GM18870 (cell line): ENCODE measurements at regions not wholly inside any gene's neighbourhood (a gene's known extent, or its start where the extent isn't known, plus 50 kb on each side); places are given as distances from the start of the nearest gene placed in this dataset.
A peak's percentile ranks its signal among the peaks of the same experiment; 100 is the strongest.

Experiments
- ATAC-seq: cut with Tn5 transposase; IDR thresholded peaks from one replicate; pipeline ENCODE4 v1.9.1; 2021; ENCODE audit warnings: moderate library complexity; ENCODE audit not compliant: unreplicated experiment

- no peak for ATAC-seq
These were observed 411.2 kb downstream of the PLPP3 start for GRCh38 chr1:56168176-56168575.

DNA sequence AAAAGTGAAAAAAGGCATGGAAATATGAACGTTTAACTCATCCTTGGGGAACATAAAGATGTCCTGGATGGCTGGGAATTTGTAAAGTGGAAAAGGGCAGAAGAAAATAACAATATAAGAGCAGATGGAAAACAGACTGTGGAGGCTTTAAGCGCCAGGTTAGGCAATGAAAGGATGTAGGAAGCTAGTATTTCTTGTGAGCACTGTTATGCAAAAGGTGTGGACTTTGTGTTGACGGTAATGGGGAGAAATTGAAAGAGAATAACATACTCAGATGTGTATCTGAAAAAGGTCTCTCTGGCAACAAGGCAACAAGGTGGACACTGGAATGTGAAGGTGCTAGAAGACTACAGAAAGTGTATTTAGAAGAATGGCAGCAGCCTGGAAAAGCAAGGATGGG, 411.8 kb downstream of the PLPP3 start:
- ATAC-seq = no peak

DNA sequence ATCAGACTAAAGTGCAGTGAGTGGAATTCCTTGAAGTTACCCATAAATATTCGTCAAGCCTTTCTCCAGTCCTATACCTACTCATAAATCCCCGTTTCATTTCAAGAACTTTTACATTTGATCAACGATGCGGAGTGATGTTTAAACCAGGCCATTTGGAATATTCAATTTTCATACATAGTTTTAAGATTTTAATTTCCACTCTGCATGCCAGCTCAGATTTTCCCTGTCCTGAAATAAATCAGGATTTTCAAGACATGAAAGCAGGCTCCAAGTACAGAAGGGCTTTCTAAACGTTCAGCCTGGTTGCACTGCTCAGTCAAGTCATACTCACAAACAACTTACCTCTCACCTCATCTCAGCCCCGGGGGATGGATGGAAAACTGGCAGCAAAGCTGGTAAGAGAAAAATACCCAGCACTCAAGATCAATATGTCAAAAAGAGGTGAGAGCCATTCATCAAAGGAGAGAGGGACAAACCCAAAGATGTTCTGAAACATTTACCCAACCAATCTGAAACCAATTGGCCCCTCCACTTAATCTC, 418.5 kb downstream of the PLPP3 start:
- ATAC-seq = no peak

- ATAC-seq = no peak
These were observed 422.1 kb downstream of the PLPP3 start for GRCh38 chr1:56156971-56157876.

DNA sequence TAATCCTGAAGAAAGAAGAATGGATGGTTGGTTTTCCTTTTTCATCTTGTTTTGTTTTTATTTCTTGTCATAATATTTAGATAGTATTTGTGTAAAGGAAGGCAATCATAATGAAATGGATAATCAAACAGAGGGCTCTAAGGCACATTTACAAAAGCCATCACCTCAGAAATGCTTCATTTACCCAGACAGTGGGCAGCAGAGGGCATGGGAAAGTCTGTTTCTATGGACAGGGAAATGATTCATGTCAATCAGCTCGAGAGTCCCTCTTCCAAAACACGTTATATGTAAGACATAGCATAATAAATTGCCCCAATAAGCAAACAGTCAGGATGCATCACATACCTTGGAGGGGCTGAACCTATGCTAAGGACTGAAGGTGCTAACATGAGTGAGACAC, 426.1 kb downstream of the PLPP3 start:
- ATAC-seq = no peak

DNA sequence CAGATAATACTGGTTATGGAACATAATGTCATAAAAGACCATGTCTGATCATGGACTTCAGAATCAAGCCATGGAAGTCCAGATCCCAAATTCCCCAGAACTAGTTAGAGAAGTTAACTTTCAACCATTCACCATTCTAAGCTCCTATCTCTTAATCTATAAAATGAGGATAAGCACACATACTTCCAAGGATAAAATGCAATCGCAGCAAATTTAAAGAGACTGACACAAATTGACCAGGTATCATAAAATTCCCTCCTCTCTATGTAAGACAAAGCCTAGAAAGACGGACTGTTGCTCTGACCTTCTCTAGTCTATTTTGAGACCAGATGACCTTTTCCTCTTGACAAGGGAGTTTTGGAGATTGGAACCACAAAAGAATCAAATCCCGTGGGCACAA, 426.7 kb downstream of the PLPP3 start:
- ATAC-seq = no peak

GRCh38 chr1:56151402-56151801, 428.0 kb downstream of the PLPP3 start:
- no peak for ATAC-seq

- no peak for ATAC-seq
These were observed 428.7 kb downstream of the PLPP3 start for GRCh38 chr1:56150441-56151215.

- no peak for ATAC-seq
These were observed 429.6 kb downstream of the PLPP3 start for GRCh38 chr1:56149761-56150160.

DNA sequence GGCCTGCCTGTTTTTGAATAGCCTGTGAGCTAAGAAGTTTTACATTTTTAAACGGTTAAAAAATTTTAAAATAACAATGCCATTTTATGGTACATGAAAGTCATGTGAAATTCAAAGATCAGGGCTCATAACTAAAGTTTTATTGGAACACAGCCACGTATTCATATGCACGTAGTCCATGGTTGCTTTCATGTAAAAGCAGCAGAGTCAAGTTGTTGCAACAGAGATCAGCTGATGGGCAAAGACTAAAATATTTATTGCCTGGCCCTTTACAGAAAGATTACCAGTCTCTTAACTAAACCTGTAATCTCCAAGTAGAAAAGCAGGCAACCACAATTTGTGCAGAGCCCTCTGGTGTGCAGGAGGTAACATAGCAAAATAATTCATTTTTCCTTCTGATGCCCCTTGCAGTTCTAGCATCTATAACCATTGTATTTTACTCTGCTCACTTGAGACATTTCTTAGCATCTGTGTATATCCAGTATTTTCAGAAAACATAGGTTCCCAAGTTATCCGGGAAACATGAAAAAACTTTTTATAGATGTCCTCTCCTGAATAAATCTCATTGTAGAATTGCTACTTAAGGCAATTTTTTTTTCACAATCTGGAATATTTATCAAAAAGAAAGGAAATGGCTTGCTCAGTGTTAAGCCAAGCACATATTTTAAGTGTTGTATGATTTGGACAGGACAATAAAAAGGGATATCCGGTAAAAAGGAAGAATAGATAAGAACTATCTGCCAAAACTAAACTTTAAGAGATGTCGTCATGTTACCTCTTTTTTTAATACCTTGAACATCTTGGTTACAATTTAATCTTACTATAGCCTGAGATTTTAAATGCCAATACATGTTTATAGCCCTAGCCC, 430.8 kb downstream of the PLPP3 start:
- no peak for ATAC-seq

DNA sequence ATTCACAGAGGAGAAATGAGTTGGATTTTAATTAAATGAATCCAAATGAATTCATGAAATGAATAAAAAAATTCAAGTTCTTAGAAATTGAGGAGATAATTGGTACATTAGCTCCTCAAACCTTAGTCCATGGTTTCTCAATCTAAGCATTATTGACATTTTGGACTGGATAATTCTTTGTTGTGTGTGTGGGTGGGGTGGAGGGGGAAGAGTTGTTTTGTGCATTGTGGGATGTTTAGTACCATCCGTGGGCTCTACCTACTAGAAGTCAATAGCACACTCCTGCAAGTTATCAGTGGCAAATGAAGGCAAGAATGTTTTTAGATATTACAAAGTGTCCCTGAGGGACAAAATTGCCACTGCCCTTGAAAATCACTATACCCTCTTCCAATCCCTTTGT, 431.9 kb downstream of the PLPP3 start:
- no peak for ATAC-seq

GRCh38 chr1:56147034-56147433, 432.3 kb downstream of the PLPP3 start:
- ATAC-seq = no peak

DNA sequence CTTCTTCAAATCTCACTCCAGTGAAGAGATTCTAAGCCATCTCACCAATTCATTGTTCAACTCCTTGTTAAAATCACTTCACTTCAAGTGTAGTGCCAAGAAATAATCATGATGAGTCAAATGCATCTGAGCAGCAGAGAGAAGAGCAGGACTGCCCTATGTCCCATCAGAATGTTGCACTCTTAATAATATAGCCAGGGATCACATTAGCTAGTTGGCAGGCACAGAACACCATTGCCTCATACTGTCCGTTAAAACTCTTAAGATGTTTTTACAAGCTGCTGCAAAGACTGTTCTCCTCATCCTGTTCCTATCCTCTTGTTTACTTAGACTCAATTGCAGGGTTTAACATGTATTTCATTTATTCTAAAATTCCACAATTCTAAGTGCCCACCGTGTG, 432.9 kb downstream of the PLPP3 start:
- no peak for ATAC-seq

DNA sequence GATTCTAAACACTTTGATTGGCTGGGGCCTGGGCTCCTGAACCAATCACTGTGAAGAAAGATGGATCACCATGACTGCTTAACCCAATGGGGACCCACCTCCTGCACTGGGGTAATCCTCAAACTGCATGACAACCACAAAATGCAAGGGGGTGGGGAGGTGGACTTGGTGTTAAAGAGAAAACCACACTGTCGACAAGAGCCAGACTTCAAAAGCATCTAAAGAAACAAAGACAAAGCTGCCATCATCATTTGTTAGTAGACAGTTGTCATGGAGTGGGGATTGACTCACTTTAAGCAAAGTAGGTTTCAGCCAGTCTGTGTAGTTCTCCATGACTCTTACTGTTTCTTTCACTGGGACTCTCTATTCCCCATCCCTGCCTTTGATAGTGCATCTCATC, 433.8 kb downstream of the PLPP3 start:
- no peak for ATAC-seq

- ATAC-seq = no peak
These were observed 437.1 kb downstream of the PLPP3 start for GRCh38 chr1:56142301-56142700.

DNA sequence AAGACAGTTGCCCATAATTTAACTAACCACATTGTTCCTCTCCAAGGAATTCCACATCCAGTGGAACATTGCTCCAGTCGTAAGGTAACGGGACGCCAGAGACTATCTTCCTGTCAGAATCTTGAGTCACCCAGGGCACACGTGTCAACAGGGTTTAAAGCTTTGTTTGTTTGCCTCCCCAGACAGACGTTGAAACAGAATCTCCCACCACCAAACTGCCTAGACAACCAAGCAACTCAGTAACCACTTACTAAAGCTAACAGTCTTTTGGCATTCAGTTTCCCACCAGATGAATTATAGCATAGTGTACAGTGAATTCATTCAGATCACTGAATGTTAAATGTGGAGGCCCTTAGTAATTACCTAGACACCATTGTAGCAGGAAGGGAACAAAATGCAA, 439.5 kb downstream of the PLPP3 start:
- no peak for ATAC-seq

GRCh38 chr1:56137521-56138505, 441.6 kb downstream of the PLPP3 start:
- no peak for ATAC-seq

DNA sequence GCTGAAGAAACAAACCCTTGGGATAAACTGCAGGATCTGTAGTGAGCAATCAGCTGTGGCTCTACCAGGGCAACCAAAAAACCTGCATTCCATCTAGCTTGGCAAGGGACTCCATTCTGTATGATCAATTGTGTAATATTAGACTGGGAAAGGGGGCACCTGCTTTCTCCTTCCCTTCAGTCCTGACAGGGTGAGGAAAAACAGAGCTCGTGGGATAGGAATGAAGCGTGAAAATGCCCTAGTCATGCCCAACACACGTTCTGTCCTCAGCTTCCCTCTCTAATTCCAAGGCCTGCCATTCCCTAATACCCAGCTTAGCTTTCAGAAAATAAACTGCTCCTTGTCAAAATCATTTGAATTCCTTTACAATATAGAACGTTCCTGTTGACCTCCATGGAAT, 442.3 kb downstream of the PLPP3 start:
- ATAC-seq = no peak

DNA sequence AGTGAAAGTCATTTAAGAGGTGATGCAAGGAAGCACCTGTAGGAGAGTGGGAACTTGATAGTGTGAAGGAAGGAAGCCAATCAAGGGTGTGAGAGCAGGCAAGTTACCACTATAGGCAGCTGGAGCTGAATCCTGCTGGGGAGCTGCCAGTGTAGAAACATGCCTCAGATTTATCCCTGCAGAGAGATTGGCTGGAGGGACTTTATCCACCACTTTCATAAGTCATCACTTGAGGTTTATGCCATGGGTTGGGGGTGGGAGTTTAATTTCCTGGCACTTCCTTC, 443.6 kb downstream of the PLPP3 start:
- ATAC-seq = peak; percentile 8
